ENCODE measurements at regions not wholly inside any gene's neighbourhood (a gene's known extent, or its start where the extent isn't known, plus 50 kb on each side); places are given as distances from the start of the nearest gene placed in this dataset.

- Histone ChIP-seq H3K4me3 (ENCODE audit: low read depth, low read length) (no peak overlapping the region), H3K4me1 (no peaks in the 10 kb centered on the region), H3K27me3 (replicated peaks; ENCODE audit: control insufficient read depth, insufficient read depth, low read length) (no peaks in the 10 kb centered on the region; the same call in 1 of the 2 replicates), H3K36me3 (ENCODE audit: control insufficient read depth, insufficient read depth, low read length) (no peaks in the 10 kb centered on the region), H3K9me3 (no peaks in the 10 kb centered on the region)
- DNase-seq, result no peak
- H3K4me1 Mint-ChIP-seq (ENCODE audit: low read depth, unreplicated experiment), result no peaks in the 10 kb centered on the region
- H3K36me3 Mint-ChIP-seq (ENCODE audit: insufficient read depth, unreplicated experiment), result no peaks in the 10 kb centered on the region
- CTCF ChIA-PET, result no interaction called here
- H3K4me3 Mint-ChIP-seq (ENCODE audit: unreplicated experiment), result no peak overlapping the region
- POLR2A ChIA-PET, result no interaction called here
- no peak for TF ChIP-seq CTCF (IDR thresholded peaks at IDR 0.05; ENCODE audit: insufficient read depth in 1 of 2, low read depth in 1 of 2, low read length in 1 of 2, severe bottlenecking in 1 of 2, unreplicated experiment in 1 of 2)
- H3K27ac Mint-ChIP-seq (ENCODE audit: unreplicated experiment), result no peak overlapping the region
- H3K9me3 Mint-ChIP-seq (ENCODE audit: unreplicated experiment), result no peaks in the 10 kb centered on the region
- peaks cover 14% of the 10 kb centered on the region for H3K27me3 Mint-ChIP-seq (ENCODE audit: insufficient read depth, unreplicated experiment)
- BruUV-seq (replicated peaks), result no TSS peak
- intact Hi-C loops (cut with micrococcal nuclease; ENCODE audit: unreplicated experiment), result loop anchor here (10.0 kb wide), 1 partner anchor 101 kb away; no protein-coding TSS in a partner anchor
Observed at GRCh38 chr6:44575644-44576043, 188.1 kb downstream of the CDC5L start.

- Mint-ChIP-seq H3K27ac (ENCODE audit: unreplicated experiment) (no peak overlapping the region), H3K4me3 (ENCODE audit: unreplicated experiment) (no peak overlapping the region), H3K27me3 (ENCODE audit: insufficient read depth, unreplicated experiment) (peaks cover 18% of the 10 kb centered on the region), H3K4me1 (ENCODE audit: low read depth, unreplicated experiment) (no peaks in the 10 kb centered on the region), H3K36me3 (ENCODE audit: insufficient read depth, unreplicated experiment) (no peaks in the 10 kb centered on the region), H3K9me3 (ENCODE audit: unreplicated experiment) (no peaks in the 10 kb centered on the region)
- no peak for TF ChIP-seq CTCF (IDR thresholded peaks at IDR 0.05; ENCODE audit: insufficient read depth in 1 of 2, low read depth in 1 of 2, low read length in 1 of 2, severe bottlenecking in 1 of 2, unreplicated experiment in 1 of 2)
- intact Hi-C loops (cut with micrococcal nuclease; ENCODE audit: unreplicated experiment), result loop anchor here (10.0 kb wide), 1 partner anchor 101 kb away; no protein-coding TSS in a partner anchor
- no peaks in the 10 kb centered on the region for H3K9me3 ChIP-seq
- POLR2A ChIA-PET, result no interaction called here
- H3K4me3 ChIP-seq (ENCODE audit: low read depth, low read length), result no peak overlapping the region
- H3K27me3 ChIP-seq (replicated peaks; ENCODE audit: control insufficient read depth, insufficient read depth, low read length), result no peaks in the 10 kb centered on the region; the same call in 1 of the 2 replicates
- BruUV-seq (replicated peaks), result no TSS peak
- CTCF ChIA-PET, result no interaction called here
- no peak for DNase-seq
- H3K36me3 ChIP-seq (ENCODE audit: control insufficient read depth, insufficient read depth, low read length), result no peaks in the 10 kb centered on the region
- H3K4me1 ChIP-seq, result no peaks in the 10 kb centered on the region
Observed at GRCh38 chr6:44576132-44576631, 188.7 kb downstream of the CDC5L start.

GRCh38 chr6:44580901-44581300, 193.4 kb downstream of the CDC5L start:
- Mint-ChIP-seq H3K4me1 (ENCODE audit: low read depth, unreplicated experiment) (no peaks in the 10 kb centered on the region), H3K36me3 (ENCODE audit: insufficient read depth, unreplicated experiment) (no peaks in the 10 kb centered on the region), H3K4me3 (ENCODE audit: unreplicated experiment) (no peak overlapping the region), H3K9me3 (ENCODE audit: unreplicated experiment) (peaks cover 14% of the 10 kb centered on the region), H3K27ac (ENCODE audit: unreplicated experiment) (no peak overlapping the region), H3K27me3 (ENCODE audit: insufficient read depth, unreplicated experiment) (peaks cover 12% of the 10 kb centered on the region)
- intact Hi-C loops (cut with micrococcal nuclease; ENCODE audit: unreplicated experiment), result no loop called here
- POLR2A ChIA-PET, result no interaction called here
- Histone ChIP-seq H3K4me1 (no peaks in the 10 kb centered on the region), H3K36me3 (ENCODE audit: control insufficient read depth, insufficient read depth, low read length) (no peaks in the 10 kb centered on the region), H3K9me3 (no peaks in the 10 kb centered on the region), H3K4me3 (ENCODE audit: low read depth, low read length) (no peak overlapping the region), H3K27me3 (replicated peaks; ENCODE audit: control insufficient read depth, insufficient read depth, low read length) (no peaks in the 10 kb centered on the region; the same call in 1 of the 2 replicates)
- no peak for TF ChIP-seq CTCF (IDR thresholded peaks at IDR 0.05; ENCODE audit: insufficient read depth in 1 of 2, low read depth in 1 of 2, low read length in 1 of 2, severe bottlenecking in 1 of 2, unreplicated experiment in 1 of 2)
- BruUV-seq (replicated peaks), result no TSS peak
- CTCF ChIA-PET, result no interaction called here
- no peak for DNase-seq
